Panc1 (cell line): ENCODE measurements at regions not wholly inside any gene's neighbourhood (a gene's known extent, or its start where the extent isn't known, plus 50 kb on each side); places are given as distances from the start of the nearest gene placed in this dataset.

Experiments
- POLR2AphosphoS5 ChIP-seq: IDR thresholded peaks from 2 replicates; pipeline ENCODE4 v1.6.1; 2012; ENCODE audit warnings: mild to moderate bottlenecking, low read depth, low read length, moderate library complexity
- TF ChIP-seq, protein P1 (sequence below): fragments of 450-650 bp; IDR thresholded peaks from 2 replicates; pipeline ENCODE4 v1.5.1; 2017; ENCODE audit warnings: mild to moderate bottlenecking
- TF ChIP-seq, protein P2 (sequence below), 2 experiments: IDR thresholded peaks; 2 replicates each; pipeline ENCODE4 v1.6.1; 2011 to 2012; ENCODE audit warnings: low read depth in 2 of 2, control low read depth in 1 of 2, low read length in 1 of 2, mild to moderate bottlenecking in 1 of 2, moderate library complexity in 1 of 2; ENCODE audit not compliant: insufficient read depth in 1 of 2

DNA sequence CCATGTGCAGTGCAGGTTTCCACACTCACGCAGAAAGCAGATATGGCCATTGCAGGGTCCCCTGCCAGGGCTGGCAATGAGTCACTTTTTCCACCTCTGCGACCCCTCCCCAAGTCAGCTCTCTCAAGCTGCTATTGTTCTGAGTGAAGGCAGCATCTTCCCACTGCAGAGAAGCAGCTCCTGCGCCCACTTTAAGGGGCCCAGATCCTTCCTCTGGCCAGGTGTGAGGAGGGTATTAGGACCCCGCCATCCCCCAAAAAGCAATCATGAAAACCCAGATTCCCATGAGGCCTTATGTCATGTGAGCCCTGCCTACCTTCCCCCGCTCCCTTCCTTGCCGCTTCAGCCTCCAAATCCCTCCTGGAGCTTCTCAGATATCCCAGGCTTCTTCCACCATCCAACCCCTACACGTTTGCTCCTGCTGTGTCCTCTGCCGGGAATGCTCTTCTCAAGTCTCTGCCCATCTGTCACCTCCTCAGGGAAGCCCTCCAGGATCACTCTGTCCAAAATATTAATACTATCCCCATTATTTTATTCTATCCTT is 220.3 kb downstream of the NFATC2 start:
- TF ChIP-seq, protein P1, sequence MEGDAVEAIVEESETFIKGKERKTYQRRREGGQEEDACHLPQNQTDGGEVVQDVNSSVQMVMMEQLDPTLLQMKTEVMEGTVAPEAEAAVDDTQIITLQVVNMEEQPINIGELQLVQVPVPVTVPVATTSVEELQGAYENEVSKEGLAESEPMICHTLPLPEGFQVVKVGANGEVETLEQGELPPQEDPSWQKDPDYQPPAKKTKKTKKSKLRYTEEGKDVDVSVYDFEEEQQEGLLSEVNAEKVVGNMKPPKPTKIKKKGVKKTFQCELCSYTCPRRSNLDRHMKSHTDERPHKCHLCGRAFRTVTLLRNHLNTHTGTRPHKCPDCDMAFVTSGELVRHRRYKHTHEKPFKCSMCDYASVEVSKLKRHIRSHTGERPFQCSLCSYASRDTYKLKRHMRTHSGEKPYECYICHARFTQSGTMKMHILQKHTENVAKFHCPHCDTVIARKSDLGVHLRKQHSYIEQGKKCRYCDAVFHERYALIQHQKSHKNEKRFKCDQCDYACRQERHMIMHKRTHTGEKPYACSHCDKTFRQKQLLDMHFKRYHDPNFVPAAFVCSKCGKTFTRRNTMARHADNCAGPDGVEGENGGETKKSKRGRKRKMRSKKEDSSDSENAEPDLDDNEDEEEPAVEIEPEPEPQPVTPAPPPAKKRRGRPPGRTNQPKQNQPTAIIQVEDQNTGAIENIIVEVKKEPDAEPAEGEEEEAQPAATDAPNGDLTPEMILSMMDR = no peak
- no peak for TF ChIP-seq POLR2AphosphoS5
- TF ChIP-seq, protein P2, sequence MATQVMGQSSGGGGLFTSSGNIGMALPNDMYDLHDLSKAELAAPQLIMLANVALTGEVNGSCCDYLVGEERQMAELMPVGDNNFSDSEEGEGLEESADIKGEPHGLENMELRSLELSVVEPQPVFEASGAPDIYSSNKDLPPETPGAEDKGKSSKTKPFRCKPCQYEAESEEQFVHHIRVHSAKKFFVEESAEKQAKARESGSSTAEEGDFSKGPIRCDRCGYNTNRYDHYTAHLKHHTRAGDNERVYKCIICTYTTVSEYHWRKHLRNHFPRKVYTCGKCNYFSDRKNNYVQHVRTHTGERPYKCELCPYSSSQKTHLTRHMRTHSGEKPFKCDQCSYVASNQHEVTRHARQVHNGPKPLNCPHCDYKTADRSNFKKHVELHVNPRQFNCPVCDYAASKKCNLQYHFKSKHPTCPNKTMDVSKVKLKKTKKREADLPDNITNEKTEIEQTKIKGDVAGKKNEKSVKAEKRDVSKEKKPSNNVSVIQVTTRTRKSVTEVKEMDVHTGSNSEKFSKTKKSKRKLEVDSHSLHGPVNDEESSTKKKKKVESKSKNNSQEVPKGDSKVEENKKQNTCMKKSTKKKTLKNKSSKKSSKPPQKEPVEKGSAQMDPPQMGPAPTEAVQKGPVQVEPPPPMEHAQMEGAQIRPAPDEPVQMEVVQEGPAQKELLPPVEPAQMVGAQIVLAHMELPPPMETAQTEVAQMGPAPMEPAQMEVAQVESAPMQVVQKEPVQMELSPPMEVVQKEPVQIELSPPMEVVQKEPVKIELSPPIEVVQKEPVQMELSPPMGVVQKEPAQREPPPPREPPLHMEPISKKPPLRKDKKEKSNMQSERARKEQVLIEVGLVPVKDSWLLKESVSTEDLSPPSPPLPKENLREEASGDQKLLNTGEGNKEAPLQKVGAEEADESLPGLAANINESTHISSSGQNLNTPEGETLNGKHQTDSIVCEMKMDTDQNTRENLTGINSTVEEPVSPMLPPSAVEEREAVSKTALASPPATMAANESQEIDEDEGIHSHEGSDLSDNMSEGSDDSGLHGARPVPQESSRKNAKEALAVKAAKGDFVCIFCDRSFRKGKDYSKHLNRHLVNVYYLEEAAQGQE (IDR thresholded peaks at IDR 0.05; ENCODE audit: insufficient read depth in 1 of 2, low read depth in 2 of 2, low read length in 1 of 2) = no peak
